Adipose tissue (tissue), 3 donors: ENCODE measurements at regions not wholly inside any gene's neighbourhood (a gene's known extent, or its start where the extent isn't known, plus 50 kb on each side); places are given as distances from the start of the nearest gene placed in this dataset.

Source experiments
- H3K27ac ChIP-seq: one replicate; pipeline ENCODE4 v1.5.1; 2013; ENCODE audit warnings: low read depth, low read length
- WGBS, 3 donors: extraction: QIAGEN DNeasy Blood & Tissue Kit; methylation state at CpG; one replicate each; pipeline ENCODE4 v1.1.7; 2013; 5-methylcytosine and 5-hydroxymethylcytosine counted together
- donor health status: healthy with polysubstance abuse.
- donor health status: Bipolar disorder and iron deficiency.
- donor health status: healthy.

DNA sequence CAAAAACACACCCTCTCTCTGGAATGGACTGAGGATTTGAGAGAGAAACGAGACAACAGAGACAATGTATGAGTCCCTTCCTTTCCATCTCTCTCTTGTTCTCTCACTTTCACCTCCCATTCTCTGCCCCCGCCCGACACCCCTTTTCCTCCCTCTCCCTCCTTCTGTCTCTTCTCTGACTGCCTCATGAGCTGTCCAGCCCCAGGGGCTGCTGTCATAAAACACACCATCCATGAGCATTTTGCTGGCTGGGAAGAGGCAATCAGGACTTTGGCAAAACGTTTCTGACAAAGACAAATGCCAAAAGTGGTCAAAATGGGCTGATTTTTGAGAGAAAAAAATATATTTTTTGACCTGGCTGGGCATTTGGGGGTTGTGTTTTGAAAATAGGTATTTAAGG lies 377.2 kb downstream of the EN1 start:
- H3K27ac ChIP-seq = no peak overlapping the region
- WGBS, 3 donors = 46 to 54% (median 53%) methylated on average over 4 of the region's 4 CpGs

DNA sequence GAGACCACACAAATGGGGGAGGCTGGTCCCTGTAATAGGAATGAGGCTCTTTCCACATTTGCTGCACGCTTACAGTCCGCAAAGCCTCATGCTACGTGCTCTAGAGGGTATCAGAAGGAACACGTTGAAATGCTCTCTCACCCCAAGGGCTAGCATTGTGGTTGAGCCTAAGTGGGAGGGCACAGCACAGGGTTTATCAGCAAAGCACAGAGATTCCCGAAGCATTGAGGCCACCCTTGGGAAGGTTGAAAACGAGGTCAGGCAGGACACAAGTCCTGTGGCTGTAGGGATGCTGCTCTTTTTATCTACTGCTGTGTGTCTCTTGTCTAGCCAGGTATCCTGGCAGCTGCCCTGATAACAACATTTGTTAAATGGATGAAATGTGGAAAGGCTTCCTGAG lies 378.3 kb downstream of the EN1 start:
- H3K27ac ChIP-seq = no peak overlapping the region
- 45 to 48% (median 45%) methylated on average over 6 of the region's 6 CpGs for WGBS, 3 donors

DNA sequence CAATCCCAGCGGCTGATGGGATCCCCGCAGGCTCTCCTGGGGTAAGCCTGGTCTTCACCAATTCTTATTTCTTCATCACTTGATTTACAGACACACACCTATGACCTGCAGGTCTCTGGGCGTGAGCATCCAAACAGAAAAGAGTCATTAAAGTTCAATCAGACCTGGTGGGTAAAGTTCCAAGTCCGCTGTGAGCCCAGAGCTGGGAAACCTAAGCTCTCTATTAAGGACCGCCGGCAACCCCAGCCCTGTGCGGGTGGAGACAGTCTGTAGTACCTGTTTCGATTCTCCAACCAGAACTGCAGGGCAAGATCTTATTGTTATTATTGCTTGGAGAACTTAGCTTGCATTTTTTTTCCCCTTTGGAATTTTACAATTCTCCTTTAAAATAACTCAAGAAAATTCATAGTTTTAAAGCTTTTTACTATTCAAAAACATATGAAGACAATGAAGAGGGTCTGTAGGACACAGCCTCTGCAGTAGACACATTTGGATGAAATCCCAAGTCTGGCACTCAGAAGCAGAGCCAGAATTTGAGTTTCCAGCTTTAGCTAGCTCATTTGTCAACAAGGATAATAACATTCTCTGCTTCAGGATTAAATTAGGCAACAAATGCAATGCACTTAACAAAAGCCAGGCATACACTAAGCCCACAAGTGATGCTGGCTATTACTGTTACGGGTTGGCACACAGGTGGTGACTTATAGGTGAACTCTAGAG lies 376.4 kb downstream of the INSIG2 start:
- no peak overlapping the region for H3K27ac ChIP-seq
- 63 to 76% (median 75%) methylated on average over 9 of the region's 9 CpGs for WGBS, 3 donors

DNA sequence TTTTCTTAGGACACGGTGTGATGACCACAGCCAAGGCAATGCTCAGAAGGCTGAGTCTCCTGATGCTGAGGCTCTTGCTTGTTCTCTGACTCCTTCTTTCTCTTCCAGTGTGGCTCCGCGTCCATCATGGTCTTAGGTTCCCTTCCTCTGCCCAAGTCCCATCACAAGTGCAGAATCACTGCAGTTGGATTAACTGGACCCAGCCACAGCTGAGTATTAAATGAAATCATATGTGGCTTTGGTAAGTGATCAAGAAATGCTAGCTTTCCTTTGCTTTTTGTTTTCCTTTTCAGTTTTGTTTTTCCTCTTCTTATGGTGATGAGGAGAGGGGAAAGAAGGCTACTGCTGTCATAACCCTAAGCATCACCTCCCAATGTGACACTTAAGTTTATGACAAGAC lies 375.8 kb downstream of the INSIG2 start:
- no peak overlapping the region for H3K27ac ChIP-seq
- WGBS, 3 donors = 69 to 85% (median 85%) methylated on average over 3 of the region's 3 CpGs

DNA sequence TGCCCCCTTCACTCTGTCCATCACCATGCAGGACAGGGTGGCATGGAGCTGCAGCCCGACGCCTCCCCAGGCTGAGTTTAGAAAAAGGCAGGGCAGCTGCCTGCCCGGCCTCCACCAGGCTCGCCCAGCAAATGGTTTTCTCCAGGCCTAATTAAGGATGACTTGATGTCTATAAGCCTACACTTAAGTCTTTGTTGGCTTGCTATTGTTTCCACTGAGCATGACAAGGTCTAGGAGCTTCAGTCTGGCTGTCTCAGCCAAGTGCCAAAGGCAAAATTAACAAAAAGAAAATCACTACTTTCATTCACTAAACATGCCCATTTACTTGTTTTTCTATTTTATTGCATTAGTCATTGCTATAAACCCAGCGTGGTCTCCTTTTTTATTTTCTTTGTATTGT lies 372.2 kb downstream of the INSIG2 start:
- H3K27ac ChIP-seq = no peak overlapping the region
- WGBS, 3 donors = 84 to 85% (median 85%) methylated on average over 5 of the region's 5 CpGs

DNA sequence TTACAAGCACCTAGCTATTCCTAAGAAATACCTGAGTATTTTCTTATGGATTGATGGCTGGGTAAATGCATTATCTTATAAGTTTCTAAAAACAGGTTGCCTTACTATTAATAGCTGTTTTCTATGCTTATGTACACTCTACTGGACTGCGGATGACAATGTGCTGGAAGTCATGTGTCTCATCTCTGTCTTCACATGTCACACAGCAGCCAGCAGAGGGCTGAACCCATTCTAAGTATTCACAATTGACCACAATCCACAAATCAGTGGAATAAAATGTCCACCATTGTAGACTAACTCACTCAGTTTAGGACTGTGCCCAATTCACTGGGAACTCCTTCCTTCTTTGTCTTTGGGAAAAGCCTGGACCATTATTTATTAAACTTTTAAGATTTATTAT lies 371.2 kb downstream of the INSIG2 start:
- 89 to 100% (median 97%) methylated on average over 1 of the region's 1 CpG for WGBS, 3 donors
- no peak overlapping the region for H3K27ac ChIP-seq

DNA sequence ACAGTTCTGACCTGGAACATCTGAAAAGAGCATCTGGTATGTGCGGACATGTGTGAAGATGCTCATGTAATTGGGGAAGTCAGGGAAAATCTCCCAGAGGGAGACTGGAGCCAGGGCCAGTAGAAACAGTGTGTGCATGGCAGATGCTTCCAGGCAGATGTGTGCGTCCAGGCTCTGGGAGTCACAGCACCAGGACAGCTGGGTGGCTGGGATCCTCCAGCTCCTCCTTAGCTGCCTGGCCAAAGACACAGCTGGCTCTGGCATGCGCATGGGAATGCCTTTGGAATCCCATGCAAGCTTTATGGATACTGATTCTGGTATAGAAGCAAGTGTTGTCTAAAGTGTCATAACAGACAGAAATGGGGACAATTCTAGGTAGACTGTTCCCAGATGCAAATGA lies 369.7 kb downstream of the INSIG2 start:
- WGBS, 3 donors = 76 to 88% (median 84%) methylated on average over 3 of the region's 3 CpGs
- H3K27ac ChIP-seq = no peak overlapping the region

DNA sequence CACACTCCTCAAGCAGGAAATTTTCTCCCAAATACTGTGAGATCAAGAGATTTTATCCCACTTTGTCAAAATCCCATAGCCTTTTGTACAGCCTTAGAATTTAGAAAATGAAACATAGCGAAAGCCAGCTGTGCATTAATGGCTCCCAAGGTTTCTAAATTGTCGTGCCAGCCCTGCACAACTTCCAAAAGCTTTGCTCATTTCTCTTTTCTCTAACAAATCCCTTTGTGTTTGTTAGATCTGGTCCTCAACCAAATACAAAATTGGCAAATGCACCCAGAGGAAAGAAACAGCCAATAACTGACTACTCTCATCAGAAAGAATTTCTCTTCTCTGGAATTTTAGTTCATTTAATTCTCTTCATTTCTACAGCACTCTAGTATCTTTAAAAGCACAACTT lies 361.1 kb downstream of the INSIG2 start:
- H3K27ac ChIP-seq = no peak overlapping the region
- WGBS, 3 donors = 63 to 81% (median 76%) methylated on average over 2 of the region's 2 CpGs

DNA sequence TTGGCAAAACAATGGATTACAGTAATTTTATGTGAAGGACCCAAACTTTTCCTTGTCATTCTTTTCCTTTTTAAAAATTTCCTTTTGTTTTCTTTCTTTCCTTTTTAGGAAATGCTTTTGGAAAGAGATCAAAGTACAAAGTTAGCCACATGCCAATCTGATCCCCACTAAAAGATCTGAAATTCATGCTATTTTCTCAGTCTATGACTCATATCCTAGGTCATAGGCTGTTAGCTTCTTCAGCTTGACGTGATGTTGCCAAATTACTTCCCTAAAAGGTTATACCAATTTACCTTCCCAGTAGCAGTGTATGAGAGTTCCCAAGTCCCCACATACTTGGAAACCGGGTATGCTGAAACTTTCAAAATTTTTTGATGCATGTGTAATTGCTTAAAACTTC lies 355.3 kb downstream of the INSIG2 start:
- no peak overlapping the region for H3K27ac ChIP-seq
- 35 to 39% (median 38%) methylated on average over 2 of the region's 2 CpGs for WGBS, 3 donors

DNA sequence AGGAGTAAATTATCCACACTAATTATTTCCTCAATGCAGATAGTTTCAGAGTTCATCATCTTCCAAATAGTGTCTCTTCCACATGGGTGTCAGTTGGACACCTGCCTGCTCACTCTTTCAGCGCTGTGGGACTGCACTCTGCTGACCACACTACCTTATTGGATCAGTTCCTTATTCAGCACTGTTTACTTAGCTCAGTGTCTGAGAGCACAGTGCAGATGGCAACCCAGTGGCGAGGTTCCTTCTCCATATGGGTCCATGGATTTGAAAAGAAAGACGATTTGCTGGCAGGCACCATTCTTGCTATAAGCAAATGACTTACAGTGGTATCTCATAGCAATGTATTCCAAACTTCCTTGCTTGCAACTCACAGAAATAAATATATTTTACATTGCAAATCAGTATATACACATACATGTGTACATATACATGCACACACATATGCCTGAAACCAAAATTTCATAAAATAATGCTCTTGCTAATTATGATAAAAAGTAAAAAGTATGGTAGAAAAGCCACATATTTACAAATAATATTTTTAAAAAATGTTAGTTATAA lies 354.8 kb downstream of the INSIG2 start:
- WGBS, 3 donors = 79 to 88% (median 83%) methylated on average over 3 of the region's 3 CpGs
- H3K27ac ChIP-seq = no peak overlapping the region

DNA sequence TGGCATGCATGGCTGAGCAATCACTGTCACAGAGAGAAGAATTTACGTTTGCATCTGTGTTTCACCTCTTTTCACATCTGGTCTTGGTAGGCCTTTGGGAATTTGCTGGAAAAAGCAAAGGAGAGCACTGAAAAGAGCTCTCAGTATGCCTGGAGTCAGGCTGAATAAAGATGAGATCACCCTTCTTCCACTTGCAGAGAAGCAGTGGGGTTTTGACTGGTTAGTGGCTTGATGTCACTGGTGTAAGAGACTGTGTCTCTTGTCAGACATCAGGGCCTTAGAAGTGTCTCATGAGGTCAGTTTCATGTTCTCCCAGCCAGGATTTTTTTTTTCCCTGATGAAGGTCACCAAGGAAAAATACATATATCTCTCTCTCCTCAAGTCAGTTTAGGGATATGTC lies 353.8 kb downstream of the INSIG2 start:
- 53 to 56% (median 55%) methylated on average over 1 of the region's 1 CpG for WGBS, 3 donors
- H3K27ac ChIP-seq = no peak overlapping the region

DNA sequence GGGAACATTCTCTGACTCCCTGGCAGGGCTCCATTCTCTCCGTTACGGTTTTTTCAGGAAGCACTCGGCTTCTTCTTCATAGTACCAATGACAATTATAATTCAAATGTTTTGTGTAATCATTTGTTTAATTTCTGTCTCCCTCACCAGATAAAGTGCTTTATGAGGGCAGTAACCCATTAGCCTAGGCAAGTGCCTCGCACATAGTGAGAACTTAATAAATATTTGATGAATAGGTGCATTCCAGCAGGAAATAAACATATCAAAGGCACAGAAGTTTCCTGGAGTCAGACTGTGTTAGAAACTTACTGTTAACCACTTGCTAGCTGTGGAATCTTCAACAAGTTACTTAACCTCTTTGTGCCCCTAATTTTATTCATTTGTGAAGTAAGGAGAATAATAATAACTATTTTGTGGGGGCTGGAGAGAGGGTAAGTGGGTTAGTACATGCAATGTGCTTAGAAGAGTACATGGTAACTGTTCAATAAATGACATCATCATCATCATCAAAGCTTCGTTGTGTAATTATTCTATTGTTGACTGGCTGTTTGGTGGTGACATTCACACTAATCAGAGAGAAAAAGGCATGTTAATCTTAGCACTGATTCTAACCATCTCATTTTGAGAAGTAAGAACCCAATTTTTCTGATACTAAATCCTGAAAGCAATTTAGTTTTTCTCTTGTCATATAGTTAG lies 352.3 kb downstream of the INSIG2 start:
- no peak overlapping the region for H3K27ac ChIP-seq
- WGBS, 3 donors = 41 to 52% (median 49%) methylated on average over 5 of the region's 5 CpGs

DNA sequence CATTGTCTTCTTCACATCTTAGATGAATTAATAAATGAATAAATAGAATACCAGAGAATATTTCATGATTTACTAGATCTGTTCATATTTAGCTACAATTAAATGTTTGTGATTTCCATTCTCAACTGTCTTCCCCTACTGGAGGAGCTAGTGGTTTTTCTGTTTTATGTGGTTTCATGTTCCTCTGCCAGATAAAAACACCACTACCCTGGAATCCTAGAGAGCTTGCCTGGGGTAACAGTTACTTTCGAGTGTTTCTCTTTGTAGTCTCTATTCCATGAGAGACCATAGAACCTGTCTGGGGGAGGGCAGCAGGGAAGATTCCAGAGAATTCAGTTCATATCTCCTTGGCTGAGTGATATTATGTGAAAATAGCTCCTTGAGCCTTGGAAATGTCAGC lies 349.2 kb downstream of the INSIG2 start:
- WGBS, 3 donors = 56 to 62% (median 61%) methylated on average over 1 of the region's 1 CpG
- H3K27ac ChIP-seq = no peak overlapping the region

DNA sequence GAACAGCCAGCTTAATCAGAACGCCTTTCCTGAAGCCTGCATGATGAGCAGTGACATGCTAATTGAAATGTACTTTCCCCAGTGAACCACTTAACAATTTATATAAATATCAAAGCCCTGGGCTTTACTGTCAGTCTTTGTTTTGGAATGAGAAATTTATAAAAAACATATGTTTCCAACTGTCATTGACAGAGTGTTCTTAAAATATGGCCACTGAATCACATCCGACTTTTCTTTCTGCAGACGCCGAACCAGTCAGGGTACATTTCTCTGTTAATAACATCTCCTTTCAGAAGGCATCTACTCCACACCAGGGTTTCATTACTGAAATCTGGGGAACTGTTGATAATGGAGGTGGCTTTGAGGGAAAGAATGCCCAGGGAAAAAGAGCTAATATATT lies 343.7 kb downstream of the INSIG2 start:
- H3K27ac ChIP-seq = no peak overlapping the region
- 82 to 86% (median 82%) methylated on average over 4 of the region's 4 CpGs for WGBS, 3 donors

DNA sequence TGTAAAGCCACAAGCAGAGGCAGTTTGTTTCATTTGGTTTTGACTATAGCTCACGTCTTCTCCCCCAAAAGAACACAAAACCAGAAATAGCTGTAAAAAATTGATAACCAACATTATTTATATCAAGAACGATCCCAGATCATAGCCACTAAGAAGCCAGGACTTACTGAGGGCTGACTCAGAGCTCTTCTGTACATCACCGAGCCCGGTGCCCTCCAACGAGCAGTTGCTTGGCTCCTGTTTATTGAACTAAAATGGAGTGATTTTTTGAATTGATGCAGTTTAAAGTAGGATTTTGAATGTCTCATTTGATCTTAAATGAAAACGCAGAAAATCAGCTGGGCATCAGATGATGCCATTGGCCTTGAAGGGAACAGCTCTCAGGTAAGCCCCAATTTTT lies 343.3 kb downstream of the INSIG2 start:
- H3K27ac ChIP-seq = no peak overlapping the region
- 87 to 91% (median 87%) methylated on average over 6 of the region's 6 CpGs for WGBS, 3 donors

DNA sequence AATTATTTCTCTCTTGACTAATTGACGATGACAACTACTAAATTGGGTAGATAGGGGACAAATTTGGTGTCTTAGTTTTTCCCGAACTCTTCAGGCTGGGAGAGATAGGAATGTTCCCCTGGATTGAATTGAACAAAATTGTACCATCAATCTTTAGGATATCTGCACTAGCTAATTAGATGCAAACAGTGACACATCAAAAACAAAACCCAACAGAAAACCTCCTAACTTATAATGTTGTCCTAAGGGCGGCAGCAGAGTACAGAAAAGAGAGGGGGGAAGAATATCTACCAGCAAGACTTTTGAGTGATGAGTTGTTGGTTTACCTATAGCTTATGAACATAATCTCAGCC lies 342.9 kb downstream of the INSIG2 start:
- no peak overlapping the region for H3K27ac ChIP-seq
- WGBS, 3 donors = 73 to 79% (median 75%) methylated on average over 3 of the region's 3 CpGs

DNA sequence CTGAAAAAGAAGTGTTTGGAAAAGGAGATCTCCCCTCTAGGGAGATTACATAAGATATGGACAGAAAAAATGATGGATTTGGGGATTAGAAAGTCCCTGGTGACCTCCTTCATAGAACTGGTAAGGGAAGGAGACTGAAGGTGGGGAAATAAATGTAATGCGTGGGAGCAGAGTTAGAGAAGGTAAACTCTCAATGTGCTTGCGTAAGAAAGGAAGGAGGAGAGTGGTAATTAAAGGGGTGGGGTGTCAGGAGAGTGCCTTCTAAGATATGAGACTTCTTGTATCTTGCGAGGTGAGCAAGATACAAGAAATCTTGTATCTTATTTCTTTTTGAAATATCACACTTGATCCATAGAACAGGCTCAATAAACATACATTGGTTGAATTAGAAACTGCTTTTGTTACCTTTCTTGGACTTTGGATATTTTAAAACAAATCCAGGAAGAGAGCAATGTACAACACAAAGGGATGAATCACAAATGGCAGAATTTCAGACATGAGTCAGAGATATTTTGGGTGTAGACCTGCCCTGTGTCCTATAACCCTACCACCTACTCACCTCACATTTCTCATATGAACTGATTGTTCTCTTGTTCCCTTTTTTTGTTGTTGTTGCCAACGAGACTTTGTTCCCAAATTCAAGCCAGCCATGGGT lies 342.4 kb downstream of the INSIG2 start:
- H3K27ac ChIP-seq = no peak overlapping the region
- 57 to 63% (median 58%) methylated on average over 4 of the region's 4 CpGs for WGBS, 3 donors

DNA sequence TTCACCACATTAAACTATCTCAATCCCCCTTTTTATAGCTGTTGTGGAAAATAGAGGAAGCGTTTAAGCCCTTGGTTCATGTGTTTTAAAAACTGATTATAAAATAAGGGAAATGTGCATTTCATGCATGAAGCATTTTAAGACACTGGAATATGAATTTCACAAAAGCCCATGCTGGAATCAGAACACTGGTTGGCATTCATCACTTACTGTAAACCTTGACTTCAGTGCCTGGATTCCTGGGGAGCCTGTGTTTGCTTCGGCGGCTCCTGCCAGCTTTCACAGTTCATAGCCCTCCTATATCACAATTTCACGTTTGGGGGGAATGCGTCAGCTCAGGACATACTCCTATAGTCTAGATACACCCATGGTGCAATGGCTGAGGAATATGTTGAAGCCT lies 336.9 kb downstream of the INSIG2 start:
- 76 to 79% (median 78%) methylated on average over 5 of the region's 5 CpGs for WGBS, 3 donors
- no peak overlapping the region for H3K27ac ChIP-seq

DNA sequence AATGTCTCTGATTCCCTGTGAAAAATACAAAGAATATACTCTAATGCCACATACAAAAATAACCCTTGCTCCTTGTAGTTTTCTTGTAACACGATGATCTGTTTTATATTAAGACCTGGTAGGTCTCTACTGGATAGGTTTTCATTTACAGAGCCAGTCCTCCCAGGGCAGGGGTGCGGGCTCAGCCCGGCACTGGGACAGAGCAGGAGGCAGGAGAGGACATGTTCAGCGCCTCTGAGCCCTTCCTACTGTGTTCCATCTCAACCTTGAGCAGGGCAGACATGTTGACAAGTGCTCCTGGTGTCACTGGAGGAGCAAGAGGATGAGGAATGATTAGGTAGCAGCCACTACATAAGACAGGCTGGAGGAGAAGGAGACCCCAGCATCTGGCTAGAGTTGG lies 335.5 kb downstream of the INSIG2 start:
- no peak overlapping the region for H3K27ac ChIP-seq
- WGBS, 3 donors = 79 to 83% (median 83%) methylated on average over 4 of the region's 4 CpGs

DNA sequence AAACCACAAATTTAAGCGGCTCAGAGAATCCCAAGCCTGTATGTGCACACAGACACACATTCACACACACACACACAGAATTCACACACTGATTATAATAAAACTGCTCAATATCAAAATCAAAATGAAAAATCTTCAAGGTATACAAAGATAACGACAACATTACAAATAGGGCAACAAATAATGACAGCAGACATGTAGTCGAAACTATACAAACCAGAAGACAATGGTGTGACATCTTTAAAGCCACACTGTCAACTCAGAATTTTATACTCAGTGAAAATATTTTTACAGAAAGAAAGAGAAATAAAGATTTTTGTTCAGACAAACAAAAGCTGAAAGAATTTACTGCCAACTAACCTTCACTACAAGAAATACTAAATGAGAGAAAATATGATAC lies 333.4 kb downstream of the INSIG2 start:
- no peak overlapping the region for H3K27ac ChIP-seq
- WGBS, 3 donors = 87% methylated on average over 3 of the region's 3 CpGs
